HUES48 (cell line): ENCODE measurements at regions not wholly inside any gene's neighbourhood (a gene's known extent, or its start where the extent isn't known, plus 50 kb on each side); places are given as distances from the start of the nearest gene placed in this dataset.

Experiments used
- H3K27ac ChIP-seq: one replicate; pipeline ENCODE4 v1.7.0; 2013; ENCODE audit warnings: low read depth, low read length, inconsistent platforms
- H3K27me3 ChIP-seq: 2 replicates; pipeline ENCODE4 v1.6.1; 2013; ENCODE audit warnings: mild to moderate bottlenecking, low read length; ENCODE audit not compliant: control insufficient read depth, insufficient read depth
- H3K36me3 ChIP-seq: 2 replicates; pipeline ENCODE4 v1.6.1; 2013; ENCODE audit warnings: low read length; ENCODE audit not compliant: control insufficient read depth, insufficient read depth
- H3K4me1 ChIP-seq: 2 replicates; pipeline ENCODE4 v1.6.1; 2013; ENCODE audit warnings: mild to moderate bottlenecking, low read length; ENCODE audit not compliant: control insufficient read depth, insufficient read depth
- H3K4me3 ChIP-seq: 2 replicates; pipeline ENCODE4 v1.5.1; 2013; ENCODE audit warnings: mild to moderate bottlenecking, low read depth, low read length
- H3K9ac ChIP-seq: 2 replicates; pipeline ENCODE4 v1.6.1; 2013; ENCODE audit warnings: mild to moderate bottlenecking, low read depth, low read length, moderate library complexity
- H3K9me3 ChIP-seq: 2 replicates; pipeline ENCODE4 v1.6.1; 2013; ENCODE audit warnings: low read length; ENCODE audit not compliant: control insufficient read depth, insufficient read depth

- no peaks in the 10 kb centered on the region for H3K36me3 ChIP-seq
- H3K4me1 ChIP-seq: no peaks in the 10 kb centered on the region
- no peaks in the 10 kb centered on the region for H3K9me3 ChIP-seq
- H3K9ac ChIP-seq: no peak overlapping the region
- H3K4me3 ChIP-seq: no peak overlapping the region
- no peaks in the 10 kb centered on the region for H3K27me3 ChIP-seq
- H3K27ac ChIP-seq: no peak overlapping the region
These were observed 181.9 kb upstream of the NRXN1 start for GRCh38 chr2:51213826-51214225.

- Histone ChIP-seq H3K27me3 (no peaks in the 10 kb centered on the region), H3K36me3 (no peaks in the 10 kb centered on the region)
These were observed 180.4 kb upstream of the NRXN1 start for GRCh38 chr2:51212374-51212773.

DNA sequence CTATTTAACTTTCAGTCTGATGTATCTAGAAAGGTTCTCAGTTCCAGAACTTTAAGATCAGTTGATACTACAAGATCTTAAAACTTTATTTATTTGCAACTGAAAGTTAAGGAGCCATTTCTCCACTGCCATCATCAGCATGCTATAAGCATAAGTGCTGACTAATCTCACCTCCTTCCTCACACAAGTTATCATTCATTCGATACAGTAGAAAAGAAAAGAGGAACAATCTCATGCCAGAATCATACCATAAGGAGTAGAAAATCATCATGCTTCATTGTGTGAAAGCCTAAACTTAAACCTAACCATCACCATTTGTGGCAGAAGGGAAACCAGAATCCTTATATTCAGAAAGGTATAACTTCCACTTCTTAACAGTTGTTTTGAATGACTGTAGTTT is 176.6 kb upstream of the NRXN1 start:
- H3K27ac ChIP-seq: no peak overlapping the region

More at GRCh38 chr2:51212374-51212773, 180.4 kb upstream of the NRXN1 start:
- no peak overlapping the region for H3K27ac ChIP-seq
- no peaks in the 10 kb centered on the region for H3K9me3 ChIP-seq
- no peaks in the 10 kb centered on the region for H3K4me1 ChIP-seq
- H3K9ac ChIP-seq: no peak overlapping the region
- H3K4me3 ChIP-seq: no peak overlapping the region

DNA sequence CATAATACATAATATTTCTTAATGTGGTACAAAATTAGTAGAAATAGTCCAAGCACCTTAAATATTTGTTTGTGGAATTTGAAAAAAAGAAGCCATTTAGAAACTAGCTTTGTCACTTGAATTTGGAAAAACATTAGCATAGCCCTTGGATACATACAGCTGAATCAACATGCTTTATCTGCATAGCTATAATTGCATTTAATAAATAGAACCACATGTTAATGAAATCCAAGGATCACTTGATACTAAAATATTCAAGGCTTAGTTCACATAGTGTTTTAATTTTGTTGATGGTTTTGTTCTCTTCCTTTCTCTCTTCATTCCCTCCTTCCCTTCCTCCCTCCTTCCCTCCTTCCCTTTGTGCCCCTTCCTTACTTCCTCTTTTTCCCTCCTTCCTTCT is 169.4 kb upstream of the NRXN1 start:
- H3K9ac ChIP-seq: no peak overlapping the region
- no peaks in the 10 kb centered on the region for H3K27me3 ChIP-seq
- no peak overlapping the region for H3K4me3 ChIP-seq
- no peak overlapping the region for H3K27ac ChIP-seq
- H3K36me3 ChIP-seq: no peaks in the 10 kb centered on the region
- no peaks in the 10 kb centered on the region for H3K9me3 ChIP-seq
- no peaks in the 10 kb centered on the region for H3K4me1 ChIP-seq

More for the DNA sequence above, 176.6 kb upstream of the NRXN1 start:
- Histone ChIP-seq H3K4me1 (no peaks in the 10 kb centered on the region), H3K4me3 (no peak overlapping the region), H3K27me3 (no peaks in the 10 kb centered on the region), H3K9me3 (no peaks in the 10 kb centered on the region), H3K9ac (no peak overlapping the region), H3K36me3 (no peaks in the 10 kb centered on the region)

DNA sequence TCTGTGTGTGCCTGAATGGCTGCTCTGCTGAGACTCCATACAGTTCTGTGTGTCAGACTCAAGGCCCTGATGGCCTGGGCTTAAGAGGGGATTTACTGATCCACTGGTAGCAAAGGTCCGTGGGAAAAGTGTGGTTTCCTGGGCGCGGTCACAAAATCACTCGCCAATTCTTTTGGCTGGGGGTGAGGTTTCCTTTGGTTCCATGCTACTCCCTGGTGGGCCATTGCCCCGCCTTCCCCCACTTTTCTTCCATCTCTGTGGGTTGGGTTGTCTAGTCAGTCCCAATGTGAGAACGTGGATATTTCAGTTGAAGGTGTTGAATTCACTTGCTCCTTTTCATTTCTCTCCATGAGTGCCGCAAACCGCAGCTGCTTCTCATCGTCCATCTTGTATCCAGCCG is 162.7 kb upstream of the NRXN1 start:
- Histone ChIP-seq H3K4me1 (peaks cover 7% of the 10 kb centered on the region; the same call in 1 of the 2 replicates), H3K9ac (no peak overlapping the region), H3K27me3 (no peaks in the 10 kb centered on the region), H3K36me3 (no peaks in the 10 kb centered on the region), H3K9me3 (no peaks in the 10 kb centered on the region), H3K27ac (no peak overlapping the region), H3K4me3 (no peak overlapping the region)

DNA sequence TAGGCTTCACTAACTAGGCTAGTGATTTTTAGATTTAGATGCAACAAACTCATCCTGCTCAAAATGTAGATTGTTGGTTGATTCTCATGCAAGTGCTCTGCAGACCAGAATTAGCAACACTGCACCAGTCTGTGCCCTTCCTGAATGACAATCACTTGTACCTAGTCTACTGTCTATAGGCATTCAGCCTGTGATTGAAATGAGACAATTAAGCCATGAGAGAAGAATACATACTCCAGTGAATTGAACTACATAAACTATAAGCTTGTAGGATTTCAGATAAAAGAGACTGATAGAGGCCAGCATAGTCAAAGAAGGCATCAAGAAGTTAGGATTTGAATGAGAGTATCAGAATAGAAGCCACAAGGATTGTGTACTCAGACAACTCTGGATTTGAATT is 138.3 kb upstream of the NRXN1 start:
- Histone ChIP-seq H3K36me3 (no peaks in the 10 kb centered on the region), H3K27ac (no peak overlapping the region), H3K4me3 (no peak overlapping the region), H3K4me1 (peaks cover 14% of the 10 kb centered on the region), H3K27me3 (no peaks in the 10 kb centered on the region), H3K9me3 (no peaks in the 10 kb centered on the region), H3K9ac (no peak overlapping the region)

GRCh38 chr2:51165534-51166260 is 133.8 kb upstream of the NRXN1 start:
- H3K36me3 ChIP-seq: no peaks in the 10 kb centered on the region
- H3K4me1 ChIP-seq: peaks cover 14% of the 10 kb centered on the region
- H3K9ac ChIP-seq: no peak overlapping the region
- H3K4me3 ChIP-seq: no peak overlapping the region
- H3K27me3 ChIP-seq: no peaks in the 10 kb centered on the region
- H3K27ac ChIP-seq: no peak overlapping the region
- H3K9me3 ChIP-seq: no peaks in the 10 kb centered on the region

- H3K4me1 ChIP-seq: no peaks in the 10 kb centered on the region
- no peaks in the 10 kb centered on the region for H3K9me3 ChIP-seq
- no peak overlapping the region for H3K4me3 ChIP-seq
- no peak overlapping the region for H3K9ac ChIP-seq
- no peaks in the 10 kb centered on the region for H3K27me3 ChIP-seq
- H3K27ac ChIP-seq: no peak overlapping the region
- no peaks in the 10 kb centered on the region for H3K36me3 ChIP-seq
These were observed 126.3 kb upstream of the NRXN1 start for GRCh38 chr2:51158251-51158650.

- Histone ChIP-seq H3K4me1 (no peaks in the 10 kb centered on the region), H3K36me3 (no peaks in the 10 kb centered on the region), H3K27ac (no peak overlapping the region), H3K9me3 (peaks cover 5% of the 10 kb centered on the region; the same call in 1 of the 2 replicates), H3K9ac (no peak overlapping the region), H3K27me3 (no peaks in the 10 kb centered on the region), H3K4me3 (no peak overlapping the region)
These were observed 121.3 kb upstream of the NRXN1 start for GRCh38 chr2:51153236-51153635.

DNA sequence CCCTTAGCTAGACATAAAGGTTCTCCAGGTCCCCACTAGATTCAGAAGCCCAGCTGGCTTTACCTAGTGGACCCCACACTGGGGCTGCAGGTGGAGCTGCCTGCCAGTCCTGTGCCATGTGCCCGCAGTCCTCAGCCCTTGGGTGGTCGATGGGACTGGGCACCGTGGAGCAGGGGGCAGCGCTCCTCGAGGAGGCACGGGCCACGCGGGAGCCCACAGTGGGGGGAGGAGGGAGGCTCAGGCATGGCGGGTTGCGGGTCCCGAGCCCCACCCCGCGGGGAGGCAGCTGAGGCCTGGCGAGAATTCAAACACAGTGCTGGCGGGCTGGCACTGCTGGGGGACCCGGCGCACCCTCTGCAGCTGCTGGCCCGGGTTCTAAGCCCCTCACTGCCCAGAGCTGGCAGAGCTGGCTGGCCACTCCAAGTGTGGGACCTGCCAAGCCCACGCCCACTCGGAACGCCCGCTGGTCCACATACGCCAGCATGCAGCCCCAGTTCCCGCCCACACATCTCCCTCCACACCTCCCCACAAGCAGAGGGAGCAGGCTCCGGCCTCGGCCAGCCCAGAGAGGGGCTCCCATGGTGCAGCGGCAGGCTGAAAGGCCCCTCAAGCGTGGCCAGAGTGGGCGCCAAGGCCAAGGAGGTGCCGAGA is 119.7 kb upstream of the NRXN1 start:
- H3K9ac ChIP-seq: no peak overlapping the region
- no peaks in the 10 kb centered on the region for H3K4me1 ChIP-seq
- no peaks in the 10 kb centered on the region for H3K36me3 ChIP-seq
- H3K4me3 ChIP-seq: no peak overlapping the region
- peaks cover 5% of the 10 kb centered on the region for H3K9me3 ChIP-seq
- no peaks in the 10 kb centered on the region for H3K27me3 ChIP-seq
- no peak overlapping the region for H3K27ac ChIP-seq

GRCh38 chr2:51149725-51150124 is 117.8 kb upstream of the NRXN1 start:
- H3K27ac ChIP-seq: no peak overlapping the region
- H3K4me3 ChIP-seq: no peak overlapping the region
- no peak overlapping the region for H3K9ac ChIP-seq
- H3K4me1 ChIP-seq: no peaks in the 10 kb centered on the region
- peaks cover 5% of the 10 kb centered on the region for H3K9me3 ChIP-seq
- no peaks in the 10 kb centered on the region for H3K36me3 ChIP-seq
- H3K27me3 ChIP-seq: no peaks in the 10 kb centered on the region
